ENCODE measurements at regions not wholly inside any gene's neighbourhood (a gene's known extent, or its start where the extent isn't known, plus 50 kb on each side); places are given as distances from the start of the nearest gene placed in this dataset.
A peak's percentile ranks its signal among the peaks of the same experiment; 100 is the strongest.

- DNase-seq (ENCODE audit: low read depth, low spot score), result peak; percentile 43
- Mint-ChIP-seq H3K4me3 (peak overlapping the region; percentile 84), H3K9me3 (peaks cover 3% of the 10 kb centered on the region), H3K27ac (ENCODE audit: unreplicated experiment) (peak overlapping the region; percentile 96), H3K27me3 (ENCODE audit: low read depth) (no peaks in the 10 kb centered on the region), H3K36me3 (ENCODE audit: low read depth) (no peaks in the 10 kb centered on the region), H3K4me1 (peaks cover 10% of the 10 kb centered on the region)
- TF ChIP-seq CTCF (conservative IDR thresholded peaks at IDR 0.05), result peak; percentile 78
These were observed 70.5 kb upstream of the ATP10A start for GRCh38 chr15:25933456-25934158.

DNA sequence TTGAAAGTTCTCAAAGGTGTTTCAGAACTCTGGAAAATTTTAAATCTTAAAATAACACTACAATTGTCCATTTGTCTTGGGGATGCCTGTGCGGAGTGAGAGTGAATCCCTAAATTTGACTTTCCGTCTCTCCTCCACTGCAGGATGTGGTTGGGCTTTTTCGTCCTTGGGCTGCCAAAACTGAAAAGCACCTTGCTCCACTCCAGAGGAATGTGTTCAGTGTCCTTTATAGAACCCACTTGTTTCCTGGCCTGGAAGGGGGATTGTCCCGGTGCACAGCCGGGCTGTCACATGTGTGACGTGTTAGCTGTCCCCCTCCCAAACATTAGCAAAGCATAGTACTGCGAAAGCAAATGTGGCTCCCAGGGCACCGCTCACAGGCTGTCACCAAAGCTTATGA, 69.6 kb upstream of the ATP10A start:
- no peak for DNase-seq (ENCODE audit: low read depth, low spot score)
- peaks cover 3% of the 10 kb centered on the region for H3K9me3 Mint-ChIP-seq
- H3K36me3 Mint-ChIP-seq (ENCODE audit: low read depth), result no peaks in the 10 kb centered on the region
- no peak overlapping the region for H3K27ac Mint-ChIP-seq (ENCODE audit: unreplicated experiment)
- H3K4me1 Mint-ChIP-seq, result peaks cover 10% of the 10 kb centered on the region
- H3K4me3 Mint-ChIP-seq, result no peak overlapping the region
- no peaks in the 10 kb centered on the region for H3K27me3 Mint-ChIP-seq (ENCODE audit: low read depth)
- TF ChIP-seq CTCF (conservative IDR thresholded peaks at IDR 0.05), result no peak

- no peak for TF ChIP-seq CTCF (conservative IDR thresholded peaks at IDR 0.05)
- DNase-seq (ENCODE audit: low read depth, low spot score), result no peak
- H3K4me1 Mint-ChIP-seq, result peaks cover 10% of the 10 kb centered on the region
- no peak overlapping the region for H3K27ac Mint-ChIP-seq (ENCODE audit: unreplicated experiment)
- peaks cover 3% of the 10 kb centered on the region for H3K9me3 Mint-ChIP-seq
- H3K4me3 Mint-ChIP-seq, result no peak overlapping the region
- H3K36me3 Mint-ChIP-seq (ENCODE audit: low read depth), result no peaks in the 10 kb centered on the region
- H3K27me3 Mint-ChIP-seq (ENCODE audit: low read depth), result no peaks in the 10 kb centered on the region
These were observed 68.7 kb upstream of the ATP10A start for GRCh38 chr15:25931851-25932250.

DNA sequence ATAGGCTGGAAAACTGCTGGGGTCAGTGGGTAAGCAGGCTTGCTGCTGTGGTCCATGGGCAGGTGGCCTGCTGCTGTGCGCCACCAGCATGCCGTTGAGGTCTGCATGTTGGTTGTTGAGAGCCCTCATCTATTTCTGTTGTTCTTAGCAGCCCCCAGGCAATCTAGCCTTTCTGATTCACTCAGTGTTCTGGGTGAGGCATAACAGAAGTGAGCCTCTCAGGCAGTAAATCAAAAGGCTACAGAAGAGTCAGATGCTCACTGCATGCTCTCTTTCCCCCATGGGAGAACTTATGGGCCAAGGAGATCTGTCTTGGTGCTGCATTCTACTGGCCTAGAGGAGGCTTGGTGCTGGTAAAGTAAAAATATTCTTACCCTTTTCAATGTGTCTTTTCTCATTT, 67.8 kb upstream of the ATP10A start:
- H3K9me3 Mint-ChIP-seq, result peaks cover 3% of the 10 kb centered on the region
- H3K4me3 Mint-ChIP-seq, result no peak overlapping the region
- H3K27me3 Mint-ChIP-seq (ENCODE audit: low read depth), result no peaks in the 10 kb centered on the region
- no peak overlapping the region for H3K27ac Mint-ChIP-seq (ENCODE audit: unreplicated experiment)
- no peak for DNase-seq (ENCODE audit: low read depth, low spot score)
- TF ChIP-seq CTCF (conservative IDR thresholded peaks at IDR 0.05), result no peak
- H3K36me3 Mint-ChIP-seq (ENCODE audit: low read depth), result no peaks in the 10 kb centered on the region
- peaks cover 10% of the 10 kb centered on the region for H3K4me1 Mint-ChIP-seq
